ENCODE measurements at regions not wholly inside any gene's neighbourhood (a gene's known extent, or its start where the extent isn't known, plus 50 kb on each side); places are given as distances from the start of the nearest gene placed in this dataset. TPM values are rescaled to one million over a fixed set of nuclear protein-coding genes. Genes with fewer than 3 reads are reported as not detected.
"Not testable (repeated sequence)": the region's sequence is repeated elsewhere in the genome, so short reads cannot be mapped to it uniquely, and the experiment has no call there.

- DNase-seq (ENCODE audit: low read depth): no peak
Observed at GRCh38 chr6:119430805-119431204, 81.2 kb upstream of the MAN1A1 start.

GRCh38 chr6:119428633-119429032 lies 79.1 kb upstream of the MAN1A1 start:
- DNase-seq (ENCODE audit: low read depth): peak; percentile 33

DNA sequence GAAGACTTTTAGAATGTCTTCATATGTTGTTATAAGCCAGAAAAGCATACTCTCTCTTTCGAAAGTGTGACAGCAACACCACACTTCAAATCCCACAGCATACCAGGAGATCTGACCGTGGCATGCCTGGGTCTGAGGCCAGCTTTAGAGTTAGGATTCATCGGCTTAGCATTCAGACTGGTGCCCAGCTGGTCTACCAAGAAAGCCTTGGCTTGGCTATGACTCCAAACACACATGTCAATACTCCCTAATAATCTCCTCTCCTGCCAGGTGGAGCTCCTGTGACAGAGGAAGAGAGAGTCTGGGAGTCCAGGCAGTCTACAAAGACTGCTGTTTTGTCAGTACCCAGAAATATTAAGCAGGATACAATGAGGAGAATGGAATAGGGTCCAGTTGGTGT lies 77.1 kb upstream of the MAN1A1 start:
- DNase-seq (ENCODE audit: low read depth): peak; percentile 96

GRCh38 chr6:119423996-119424395 lies 74.4 kb upstream of the MAN1A1 start:
- no peak for DNase-seq (ENCODE audit: low read depth)

- not testable (repeated sequence) for DNase-seq (ENCODE audit: low read depth)
Observed at GRCh38 chr6:119418084-119418483, 68.5 kb upstream of the MAN1A1 start.

- no peak for DNase-seq (ENCODE audit: low read depth)
Observed at GRCh38 chr6:119407156-119407555, 57.6 kb upstream of the MAN1A1 start.

DNA sequence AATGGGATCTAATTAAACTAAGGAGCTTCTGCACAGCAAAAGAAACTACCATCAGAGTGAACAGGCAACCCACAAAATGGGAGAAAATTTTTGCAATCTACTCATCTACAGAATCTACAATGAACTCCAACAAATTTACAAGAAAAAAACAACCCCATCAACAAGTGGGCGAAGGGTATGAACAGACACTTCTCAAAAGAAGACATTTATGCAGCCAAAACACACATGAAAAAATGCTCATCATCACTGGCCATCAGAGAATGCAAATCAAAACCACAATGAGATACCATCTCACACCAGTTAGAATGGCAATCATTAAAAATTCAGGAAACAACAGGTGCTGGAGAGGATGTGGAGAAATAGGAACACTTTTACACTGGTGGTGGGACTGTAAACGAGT lies 55.6 kb upstream of the MAN1A1 start:
- DNase-seq (ENCODE audit: low read depth): not testable (repeated sequence)

MicroRNAs encoded in the stretch of these regions (microRNA counts, 767-probe panel; counts per million panel counts)
- microRNA hsa-miR-3144-5p: not detected

Small RNA genes in the stretch of these regions (microRNA-seq; reads per million reads assigned to microRNA genes)
- gene MIR3144: not detected

Measured in myocyte (in vitro differentiated cells).